Skeletal muscle cell (primary cell): ENCODE measurements at regions not wholly inside any gene's neighbourhood (a gene's known extent, or its start where the extent isn't known, plus 50 kb on each side); places are given as distances from the start of the nearest gene placed in this dataset.
A peak's percentile ranks its signal among the peaks of the same experiment; 100 is the strongest.

Experiments used
- DNase-seq: peaks from one replicate; pipeline ENCODE4 v3.0.0-alpha.2; 2010; ENCODE audit warnings: low read depth
- H3K4me3 ChIP-seq: 2 replicates; pipeline ENCODE4 v1.5.1; 2011; ENCODE audit warnings: low read depth, mild to moderate bottlenecking, control low read depth, low read length, moderate library complexity

- no peak for DNase-seq
Measured at GRCh38 chr2:118706371-118706770, 141.1 kb downstream of the EN1 start.

GRCh38 chr2:118705032-118705431, 142.4 kb downstream of the EN1 start:
- H3K4me3 ChIP-seq = no peak overlapping the region
- peak; percentile 63 for DNase-seq

More at GRCh38 chr2:118706371-118706770, 141.1 kb downstream of the EN1 start:
- no peak overlapping the region for H3K4me3 ChIP-seq

GRCh38 chr2:118699447-118700175, 147.8 kb downstream of the EN1 start:
- no peak overlapping the region for H3K4me3 ChIP-seq
- DNase-seq = no peak

GRCh38 chr2:118698564-118698963, 148.9 kb downstream of the EN1 start:
- no peak overlapping the region for H3K4me3 ChIP-seq
- DNase-seq = no peak

GRCh38 chr2:118697781-118698180, 149.7 kb downstream of the EN1 start:
- DNase-seq = no peak

GRCh38 chr2:118696786-118697465, 150.5 kb downstream of the EN1 start:
- DNase-seq = no peak
- no peak overlapping the region for H3K4me3 ChIP-seq

More at GRCh38 chr2:118697781-118698180, 149.7 kb downstream of the EN1 start:
- H3K4me3 ChIP-seq = no peak overlapping the region

GRCh38 chr2:118693287-118693822, 154.1 kb downstream of the EN1 start:
- no peak overlapping the region for H3K4me3 ChIP-seq
- DNase-seq = no peak

- no peak for DNase-seq
- H3K4me3 ChIP-seq = no peak overlapping the region
Measured at GRCh38 chr2:118689874-118690273, 157.6 kb downstream of the EN1 start.

- no peak overlapping the region for H3K4me3 ChIP-seq
- no peak for DNase-seq
Measured at GRCh38 chr2:118689456-118689855, 158.0 kb downstream of the EN1 start.

GRCh38 chr2:118689033-118689432, 158.4 kb downstream of the EN1 start:
- no peak for DNase-seq
- H3K4me3 ChIP-seq = no peak overlapping the region

GRCh38 chr2:118687698-118688097, 159.8 kb downstream of the EN1 start:
- H3K4me3 ChIP-seq = no peak overlapping the region
- DNase-seq = no peak

GRCh38 chr2:118687192-118687591, 160.3 kb downstream of the EN1 start:
- H3K4me3 ChIP-seq = no peak overlapping the region
- DNase-seq = no peak

- DNase-seq = no peak
- no peak overlapping the region for H3K4me3 ChIP-seq
Measured at GRCh38 chr2:118686346-118686745, 161.1 kb downstream of the EN1 start.

GRCh38 chr2:118683460-118683859, 164.0 kb downstream of the EN1 start:
- DNase-seq = no peak
- H3K4me3 ChIP-seq = no peak overlapping the region

- DNase-seq = no peak
- H3K4me3 ChIP-seq = no peak overlapping the region
Measured at GRCh38 chr2:118678985-118679384, 168.5 kb downstream of the EN1 start.

GRCh38 chr2:118677546-118677945, 169.9 kb downstream of the EN1 start:
- H3K4me3 ChIP-seq = no peak overlapping the region
- no peak for DNase-seq

GRCh38 chr2:118675531-118675930, 171.9 kb downstream of the EN1 start:
- DNase-seq = no peak
- H3K4me3 ChIP-seq = no peak overlapping the region

- DNase-seq = no peak
- H3K4me3 ChIP-seq = no peak overlapping the region
Measured at GRCh38 chr2:118672571-118673158, 174.8 kb downstream of the EN1 start.

- DNase-seq = no peak
- no peak overlapping the region for H3K4me3 ChIP-seq
Measured at GRCh38 chr2:118671701-118672454, 175.6 kb downstream of the EN1 start.

- no peak overlapping the region for H3K4me3 ChIP-seq
- peak; percentile 48 for DNase-seq
Measured at GRCh38 chr2:118670838-118671237, 176.6 kb downstream of the EN1 start.
